SH-SY5Y (cell line): ENCODE measurements at regions not wholly inside any gene's neighbourhood (a gene's known extent, or its start where the extent isn't known, plus 50 kb on each side); places are given as distances from the start of the nearest gene placed in this dataset.

Experiments used
- GATA2 ChIP-seq: IDR thresholded peaks from 2 replicates; pipeline ENCODE4 v1.6.1; 2011; ENCODE audit warnings: mild to moderate bottlenecking, low read depth, low read length
- GATA3 ChIP-seq: IDR thresholded peaks from 2 replicates; pipeline ENCODE4 v1.6.1; 2011; ENCODE audit warnings: low read depth, mild to moderate bottlenecking, low read length, moderate library complexity

DNA sequence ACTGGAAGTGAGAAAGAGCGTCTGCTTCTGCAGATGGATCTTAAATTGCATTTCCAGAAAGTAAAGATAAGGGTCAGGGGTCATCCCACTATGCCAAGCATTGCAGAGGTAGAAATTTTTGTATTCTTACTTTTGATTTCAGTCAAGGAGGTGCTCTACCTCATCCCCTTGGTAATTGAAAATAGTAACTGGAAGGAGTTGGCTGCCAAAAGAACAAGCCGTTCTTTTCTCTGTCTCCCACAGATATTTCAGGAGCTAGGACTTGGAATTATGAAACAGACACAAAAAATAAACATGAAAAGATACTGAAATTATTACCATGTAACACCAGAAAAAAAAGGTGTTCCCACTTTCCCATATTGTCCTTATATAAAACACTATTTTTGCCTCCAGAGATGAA lies 309.9 kb upstream of the UMPS start:
- TF ChIP-seq GATA2 (no peak), GATA3 (no peak)
